Kidney epithelial cell (primary cell): ENCODE measurements at regions not wholly inside any gene's neighbourhood (a gene's known extent, or its start where the extent isn't known, plus 50 kb on each side); places are given as distances from the start of the nearest gene placed in this dataset.

Experiments
- DNase-seq: peaks from one replicate; pipeline ENCODE4 v3.0.0-alpha.2; 2010; ENCODE audit warnings: low read depth
- H3K27me3 ChIP-seq: 2 replicates; pipeline ENCODE4 v1.6.0; 2011; ENCODE audit warnings: low read length; ENCODE audit not compliant: control insufficient read depth, insufficient read depth
- H3K36me3 ChIP-seq: 2 replicates; pipeline ENCODE4 v1.5.1; 2011; ENCODE audit warnings: low read length; ENCODE audit not compliant: control insufficient read depth, insufficient read depth
- H3K4me3 ChIP-seq: 2 replicates; pipeline ENCODE4 v1.5.1; 2011; ENCODE audit warnings: low read depth, mild to moderate bottlenecking, control low read depth, low read length
- CTCF ChIP-seq: IDR thresholded peaks from 2 replicates; pipeline ENCODE4 v1.5.1; 2011; ENCODE audit warnings: mild to moderate bottlenecking, moderate library complexity, low read length, control low read depth, inconsistent platforms; ENCODE audit not compliant: insufficient read depth, poor library complexity, severe bottlenecking

GRCh38 chr14:71675900-71676287 is 256.3 kb upstream of the RGS6 start:
- no peak for DNase-seq
- Histone ChIP-seq H3K36me3 (no peaks in the 10 kb centered on the region), H3K4me3 (no peak overlapping the region), H3K27me3 (no peaks in the 10 kb centered on the region)
- no peak for TF ChIP-seq CTCF

- Histone ChIP-seq H3K4me3 (no peak overlapping the region), H3K36me3 (no peaks in the 10 kb centered on the region), H3K27me3 (no peaks in the 10 kb centered on the region)
- DNase-seq: no peak
- TF ChIP-seq CTCF: no peak
These were observed 251.4 kb upstream of the RGS6 start for GRCh38 chr14:71680736-71681387.

- Histone ChIP-seq H3K27me3 (no peaks in the 10 kb centered on the region), H3K36me3 (no peaks in the 10 kb centered on the region), H3K4me3 (no peak overlapping the region)
- DNase-seq: no peak
- TF ChIP-seq CTCF: no peak
These were observed 249.9 kb upstream of the RGS6 start for GRCh38 chr14:71682337-71682736.

- Histone ChIP-seq H3K27me3 (no peaks in the 10 kb centered on the region), H3K36me3 (no peaks in the 10 kb centered on the region), H3K4me3 (no peak overlapping the region)
- TF ChIP-seq CTCF: no peak
- DNase-seq: no peak
These were observed 247.9 kb upstream of the RGS6 start for GRCh38 chr14:71684323-71684722.

GRCh38 chr14:71686677-71687076 is 245.6 kb upstream of the RGS6 start:
- DNase-seq: no peak
- H3K36me3 ChIP-seq: no peaks in the 10 kb centered on the region
- TF ChIP-seq CTCF: no peak
- no peak overlapping the region for H3K4me3 ChIP-seq
- no peaks in the 10 kb centered on the region for H3K27me3 ChIP-seq

- no peaks in the 10 kb centered on the region for H3K27me3 ChIP-seq
- no peaks in the 10 kb centered on the region for H3K36me3 ChIP-seq
- no peak for TF ChIP-seq CTCF
- H3K4me3 ChIP-seq: no peak overlapping the region
- DNase-seq: no peak
These were observed 244.9 kb upstream of the RGS6 start for GRCh38 chr14:71687166-71687831.
